ENCODE measurements at regions not wholly inside any gene's neighbourhood (a gene's known extent, or its start where the extent isn't known, plus 50 kb on each side); places are given as distances from the start of the nearest gene placed in this dataset.

DNA sequence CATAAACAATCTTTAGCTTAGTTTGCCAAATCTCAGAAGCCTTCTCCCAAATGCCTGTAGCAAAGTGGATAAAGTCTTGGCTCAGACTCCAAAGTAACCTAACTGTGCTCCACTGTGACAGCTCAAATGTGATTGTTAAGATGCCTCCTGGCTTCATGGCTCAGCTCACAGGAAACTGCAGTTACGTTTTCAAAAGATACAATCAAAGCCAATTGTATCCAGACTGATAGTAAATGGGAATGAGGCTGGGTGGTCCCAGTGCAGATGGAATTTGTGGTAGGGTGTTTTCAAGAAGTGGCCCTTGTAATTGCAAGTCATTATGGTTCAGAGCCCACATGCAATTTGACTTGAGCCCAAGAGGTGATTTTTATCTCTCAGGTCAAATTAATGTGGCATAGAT, 151.2 kb upstream of the TAB2 start:
- TF ChIP-seq EZH2 (IDR thresholded peaks at IDR 0.05; ENCODE audit: insufficient read depth, poor library complexity, severe bottlenecking): no peak
- no peak for TF ChIP-seq EZH2phosphoT487 (IDR thresholded peaks at IDR 0.05; ENCODE audit: insufficient read depth, low read depth)

Measured in GM23248 (cell line).